Muscle of back (tissue), 3 donors: ENCODE measurements at regions not wholly inside any gene's neighbourhood (a gene's known extent, or its start where the extent isn't known, plus 50 kb on each side); places are given as distances from the start of the nearest gene placed in this dataset.
"Not testable (repeated sequence)": the region's sequence is repeated elsewhere in the genome, so short reads cannot be mapped to it uniquely, and the experiment has no call there.

Experiments
- DNase-seq, 3 donors: peaks; one replicate each; pipeline versions ENCODE4 v3.0.0 to v3.0.0-alpha.2; 2013

GRCh38 chr6:81344026-81344425 lies 408.5 kb downstream of the TENT5A start:
- DNase-seq, result not testable (repeated sequence)

DNA sequence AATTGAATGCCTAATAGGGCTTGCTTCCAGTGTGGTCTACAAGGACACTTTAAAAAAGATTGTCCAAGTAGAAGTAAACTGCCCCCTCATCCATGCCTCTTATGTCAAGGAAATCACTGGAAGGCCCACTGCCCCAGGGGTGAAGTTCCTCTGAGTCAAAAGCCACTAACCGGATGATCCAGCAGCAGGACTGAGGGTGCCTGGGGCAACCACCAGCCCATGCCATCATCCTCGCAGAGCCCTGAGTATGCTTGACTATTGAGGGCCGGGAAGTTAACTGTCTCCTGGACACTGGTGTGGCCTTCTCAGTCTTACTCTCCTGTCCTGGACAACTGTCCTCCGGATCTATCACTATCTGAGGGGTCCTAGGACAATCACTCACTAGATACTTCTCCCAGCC lies 411.5 kb downstream of the TENT5A start:
- no peak for DNase-seq

DNA sequence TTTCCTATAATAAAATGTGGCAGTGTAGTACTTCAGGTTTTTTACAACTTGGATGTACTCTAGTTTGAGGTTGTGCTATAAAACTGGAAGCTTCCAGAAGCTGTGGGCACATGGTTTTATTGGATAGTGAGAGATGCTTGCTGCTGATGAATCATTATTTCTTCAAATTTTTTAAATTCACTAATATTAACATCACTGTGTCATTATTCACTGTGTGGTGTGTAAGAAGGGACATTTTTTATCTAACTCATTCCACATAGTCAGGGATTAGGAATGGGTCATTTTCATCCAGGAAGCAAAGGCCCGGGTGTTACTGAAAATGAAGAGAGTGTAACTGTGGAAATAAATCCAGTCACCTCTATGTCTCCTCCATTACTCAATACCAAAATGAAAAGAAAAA lies 421.0 kb downstream of the TENT5A start:
- peak in 1 of 3 donors; percentile 59 for DNase-seq

GRCh38 chr6:81328700-81329099 lies 423.8 kb downstream of the TENT5A start:
- DNase-seq, result no peak

DNA sequence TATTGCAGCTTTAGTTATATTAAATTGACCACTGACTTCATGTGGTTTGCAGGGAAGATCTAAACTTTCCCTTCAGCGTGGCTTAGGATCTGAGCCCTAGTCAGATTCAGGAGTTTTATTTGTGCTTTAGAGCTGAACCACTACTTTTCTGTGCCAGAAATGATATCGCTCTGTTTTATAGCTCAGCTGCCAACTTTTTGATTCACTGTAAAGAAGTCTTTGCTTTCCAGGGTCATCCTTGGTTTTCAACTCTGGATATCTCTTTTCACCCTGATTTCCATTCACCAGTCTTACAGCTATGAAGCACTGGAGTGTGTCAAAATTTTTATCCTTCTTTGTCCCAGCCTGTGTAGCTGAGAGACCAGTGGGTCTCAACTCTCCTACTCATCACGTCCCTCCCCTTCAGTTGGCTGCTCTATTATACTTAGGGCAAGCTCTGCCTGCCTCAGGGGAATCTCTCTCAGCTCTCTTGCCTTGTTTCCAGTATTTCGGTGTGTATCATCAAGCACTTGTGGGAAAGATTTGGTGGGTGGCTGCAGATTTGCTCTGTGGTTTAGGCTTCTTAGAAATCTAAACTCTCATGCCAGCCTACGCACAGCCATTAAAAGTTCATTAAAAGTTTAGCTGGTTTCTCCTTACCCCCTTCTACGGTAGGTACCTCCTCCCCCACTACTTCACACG lies 425.5 kb downstream of the TENT5A start:
- DNase-seq, result peak in 1 of 3 donors; percentile 18

- DNase-seq, result peak in 2 of 3 donors; percentile 38 to 57
Observed at GRCh38 chr6:81309811-81310210, 442.7 kb downstream of the TENT5A start.

DNA sequence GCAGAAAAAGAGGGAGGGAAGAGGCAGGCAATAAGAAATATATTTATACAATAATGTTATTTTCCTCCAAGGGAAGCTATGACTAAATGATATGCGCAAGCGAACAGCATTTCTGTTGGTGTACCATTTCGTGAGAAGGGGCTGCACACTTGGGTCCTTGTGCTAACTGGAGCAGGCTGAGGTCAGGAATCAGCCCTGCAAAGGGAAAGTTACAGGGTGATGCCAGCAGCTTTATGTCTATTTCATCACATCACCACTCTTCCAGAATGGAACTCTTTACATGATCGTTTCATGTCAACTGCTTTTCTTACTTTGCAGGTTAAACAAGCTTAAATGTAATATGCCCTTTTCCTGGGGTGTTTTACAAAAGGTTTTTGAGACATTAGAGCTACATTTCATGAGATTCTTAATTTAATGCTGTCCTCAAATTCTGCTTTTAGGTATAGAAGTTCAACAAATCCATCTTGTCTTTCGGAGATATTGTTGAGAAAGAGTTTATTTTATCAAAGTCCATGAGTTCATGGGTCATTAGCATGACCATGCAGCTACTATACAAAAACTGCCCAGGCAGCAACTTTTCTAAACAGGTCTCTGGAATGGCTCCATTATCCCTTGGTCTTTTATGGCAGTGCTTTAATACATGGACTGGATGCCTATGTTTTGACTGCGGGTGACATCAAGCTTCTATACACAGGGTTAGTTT lies 443.8 kb downstream of the TENT5A start:
- no peak for DNase-seq

- peak in 1 of 3 donors; percentile 57 for DNase-seq
Observed at GRCh38 chr6:81307651-81308214, 444.7 kb downstream of the TENT5A start.

- DNase-seq, result no peak
Observed at GRCh38 chr6:81304466-81304865, 448.0 kb downstream of the TENT5A start.

- no peak for DNase-seq
Observed at GRCh38 chr6:81300961-81301360, 451.5 kb downstream of the TENT5A start.

GRCh38 chr6:81298751-81299150 lies 453.7 kb downstream of the TENT5A start:
- no peak for DNase-seq

DNA sequence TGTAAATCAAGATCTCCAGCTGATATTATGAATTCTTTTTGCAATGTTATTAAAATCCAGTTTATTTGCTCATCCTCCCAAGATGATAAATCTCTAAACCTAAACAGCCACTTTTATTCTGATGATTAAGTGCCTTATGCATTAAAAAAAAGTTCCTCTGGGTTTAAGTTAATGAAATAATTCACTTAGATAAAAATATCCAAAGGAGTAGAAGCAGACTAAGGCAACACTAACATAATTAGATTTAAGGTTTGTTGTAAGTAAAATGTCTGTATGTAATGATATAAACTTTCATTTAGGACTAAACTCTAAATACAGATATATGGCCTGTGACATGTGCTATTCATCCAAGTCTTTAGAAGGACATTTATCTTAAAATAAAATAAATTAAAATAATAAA lies 457.2 kb downstream of the TENT5A start:
- no peak for DNase-seq

DNA sequence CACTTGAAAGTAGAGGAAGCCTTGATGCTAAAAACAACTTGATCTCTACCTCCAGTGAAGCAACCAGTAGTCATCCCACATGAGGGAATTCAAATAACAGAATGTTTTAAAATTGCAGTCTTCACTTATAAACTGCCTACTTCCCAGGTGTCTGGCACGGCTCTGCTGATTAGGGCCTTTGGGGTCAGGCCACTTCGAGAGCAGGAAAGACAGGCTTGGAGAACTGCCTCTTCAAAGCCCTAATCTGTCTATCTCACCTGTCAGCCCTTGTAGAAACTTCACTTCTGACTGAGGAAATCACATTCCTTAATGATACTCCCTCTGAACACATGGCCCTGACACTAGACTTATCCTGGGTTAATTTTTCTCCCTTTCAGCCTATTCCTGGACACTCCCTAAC lies 458.6 kb downstream of the TENT5A start:
- no peak for DNase-seq

DNA sequence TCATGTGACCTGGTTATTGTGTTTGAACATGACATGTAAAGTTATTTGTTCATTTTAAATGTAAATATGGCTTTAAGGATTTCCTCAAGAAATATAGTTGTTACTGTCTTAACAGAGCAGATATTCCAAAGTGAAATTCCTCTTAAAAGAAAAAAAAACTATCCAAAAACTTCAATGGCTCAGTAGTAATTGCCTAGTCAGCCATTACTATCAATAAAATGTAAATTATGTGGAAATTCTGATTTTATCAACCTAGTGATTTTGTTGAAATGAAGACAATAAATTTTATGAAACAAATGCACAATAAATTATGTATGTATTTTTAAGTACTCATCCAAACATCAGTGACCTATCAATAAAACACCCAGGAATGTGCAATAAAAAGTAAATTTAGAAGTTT lies 463.3 kb downstream of the TENT5A start:
- DNase-seq, result no peak

DNA sequence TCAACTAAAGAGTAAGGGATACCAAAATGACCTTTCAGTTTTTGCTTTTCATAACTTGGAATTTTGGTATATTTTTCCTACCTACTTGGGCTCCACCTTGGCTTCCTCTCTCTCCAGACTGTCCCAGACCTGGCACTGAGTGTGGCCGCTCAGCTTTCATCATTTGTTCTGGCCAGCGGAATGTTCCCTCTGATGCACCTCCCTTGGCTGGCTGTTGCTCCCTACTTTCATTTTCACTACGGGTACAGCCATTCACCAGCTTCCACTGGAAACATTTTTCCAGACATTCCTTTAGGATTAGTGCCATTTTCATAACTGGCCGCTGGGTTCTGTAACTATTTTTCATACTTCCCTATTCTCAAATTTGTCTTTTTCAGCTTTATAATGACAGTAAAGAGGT lies 487.4 kb downstream of the TENT5A start:
- peak; percentile 6 to 66 (median 53) for DNase-seq

GRCh38 chr6:81263531-81264168 lies 488.8 kb downstream of the TENT5A start:
- DNase-seq, result no peak

DNA sequence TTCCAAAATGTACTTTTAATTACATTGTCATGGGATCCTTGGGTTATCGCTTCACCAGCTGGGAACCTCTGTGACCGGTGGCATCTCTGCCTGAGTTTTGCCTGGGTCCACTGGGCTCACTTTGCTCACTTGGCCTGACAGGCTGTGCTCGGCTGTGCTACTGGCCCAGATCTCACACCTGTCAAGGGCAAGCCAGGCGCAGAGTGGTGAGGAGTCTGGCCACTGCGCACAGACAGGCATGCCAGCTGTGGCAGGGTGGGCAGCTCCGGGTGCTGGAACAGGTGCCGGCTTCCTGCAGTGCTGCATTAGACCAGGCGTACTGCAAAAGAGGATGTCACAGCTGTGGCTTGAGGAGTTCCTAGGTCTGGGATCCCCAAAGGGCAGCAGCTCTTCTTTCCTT lies 489.8 kb downstream of the TENT5A start:
- DNase-seq, result no peak

- not testable (repeated sequence) for DNase-seq
Observed at GRCh38 chr6:81256223-81256622, 496.3 kb downstream of the TENT5A start.

DNA sequence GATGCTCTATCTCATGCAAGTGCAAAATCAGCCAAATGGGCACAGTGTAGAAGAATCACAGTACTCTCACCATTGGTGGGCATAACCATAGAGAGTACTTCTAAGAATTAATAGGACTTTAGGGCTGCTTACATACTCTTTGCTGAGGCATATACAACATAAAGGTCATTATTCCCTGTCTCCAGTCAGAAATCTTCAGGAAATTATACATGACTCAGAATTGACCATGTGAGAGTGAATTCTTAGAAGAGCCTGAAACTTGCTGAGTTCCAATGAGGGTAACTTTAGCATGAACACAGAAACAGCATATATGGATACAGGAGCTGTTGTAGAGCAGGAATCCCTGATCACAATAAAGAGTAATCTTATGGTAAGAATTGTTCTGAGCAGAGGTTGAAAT lies 498.7 kb downstream of the TENT5A start:
- no peak for DNase-seq

GRCh38 chr6:81252231-81252630 lies 500.2 kb downstream of the TENT5A start:
- peak; percentile 9 to 34 (median 27) for DNase-seq

DNA sequence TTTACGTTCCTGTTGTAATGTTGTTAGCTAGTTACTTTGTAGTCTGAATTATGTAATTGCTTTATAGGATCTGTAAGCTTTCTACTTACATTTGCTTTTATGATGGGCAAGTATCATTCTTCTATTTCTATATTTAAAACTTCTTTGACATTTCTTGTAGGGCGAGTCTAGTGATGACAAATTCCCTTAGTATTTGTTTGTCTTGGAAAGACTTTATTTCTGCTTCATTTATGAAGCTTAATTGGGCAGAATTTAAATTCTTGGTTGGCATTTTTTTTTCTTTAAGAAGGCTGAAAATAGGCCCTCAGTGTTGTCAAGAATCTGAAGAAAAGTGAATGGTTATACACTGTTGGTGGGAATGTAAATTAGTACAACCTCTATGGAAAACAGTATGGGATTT lies 506.3 kb downstream of the TENT5A start:
- no peak for DNase-seq

GRCh38 chr6:81242624-81243023 lies 509.9 kb downstream of the TENT5A start:
- DNase-seq, result peak in 1 of 3 donors; percentile 41
